ENCODE measurements at regions not wholly inside any gene's neighbourhood (a gene's known extent, or its start where the extent isn't known, plus 50 kb on each side); places are given as distances from the start of the nearest gene placed in this dataset.

DNA sequence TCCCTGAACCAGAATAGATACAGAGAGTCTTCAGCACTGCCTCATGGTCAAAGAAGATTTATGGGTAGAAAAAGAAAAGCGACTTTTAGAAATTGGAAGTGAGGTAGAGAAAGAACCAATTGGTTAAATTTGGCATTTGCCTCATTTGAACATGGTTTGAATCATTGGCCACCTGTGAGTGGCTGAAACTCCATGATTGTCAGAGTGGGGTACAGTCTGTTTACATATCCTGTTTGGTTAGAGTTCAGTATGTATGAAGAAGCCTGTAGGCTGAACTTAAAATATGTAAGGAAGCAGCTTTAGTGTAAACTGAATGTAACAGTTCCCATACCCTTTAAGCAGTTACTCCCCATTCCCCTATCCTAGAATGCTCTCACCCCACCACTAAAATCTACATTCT is 76.0 kb upstream of the CTSO start:
- TF ChIP-seq, protein P1, sequence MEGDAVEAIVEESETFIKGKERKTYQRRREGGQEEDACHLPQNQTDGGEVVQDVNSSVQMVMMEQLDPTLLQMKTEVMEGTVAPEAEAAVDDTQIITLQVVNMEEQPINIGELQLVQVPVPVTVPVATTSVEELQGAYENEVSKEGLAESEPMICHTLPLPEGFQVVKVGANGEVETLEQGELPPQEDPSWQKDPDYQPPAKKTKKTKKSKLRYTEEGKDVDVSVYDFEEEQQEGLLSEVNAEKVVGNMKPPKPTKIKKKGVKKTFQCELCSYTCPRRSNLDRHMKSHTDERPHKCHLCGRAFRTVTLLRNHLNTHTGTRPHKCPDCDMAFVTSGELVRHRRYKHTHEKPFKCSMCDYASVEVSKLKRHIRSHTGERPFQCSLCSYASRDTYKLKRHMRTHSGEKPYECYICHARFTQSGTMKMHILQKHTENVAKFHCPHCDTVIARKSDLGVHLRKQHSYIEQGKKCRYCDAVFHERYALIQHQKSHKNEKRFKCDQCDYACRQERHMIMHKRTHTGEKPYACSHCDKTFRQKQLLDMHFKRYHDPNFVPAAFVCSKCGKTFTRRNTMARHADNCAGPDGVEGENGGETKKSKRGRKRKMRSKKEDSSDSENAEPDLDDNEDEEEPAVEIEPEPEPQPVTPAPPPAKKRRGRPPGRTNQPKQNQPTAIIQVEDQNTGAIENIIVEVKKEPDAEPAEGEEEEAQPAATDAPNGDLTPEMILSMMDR (IDR thresholded peaks at IDR 0.05) = no peak
- no peak for TF ChIP-seq EZH2 (IDR thresholded peaks at IDR 0.05)

Data from neural progenitor cell (in vitro differentiated cells).